Urinary bladder (tissue), 3 donors: ENCODE measurements at regions not wholly inside any gene's neighbourhood (a gene's known extent, or its start where the extent isn't known, plus 50 kb on each side); places are given as distances from the start of the nearest gene placed in this dataset.

Source experiments
- DNase-seq: peaks from one replicate; pipeline ENCODE4 v3.0.0-alpha.2; 2015; ENCODE audit errors: extremely low spot score
- H3K27ac ChIP-seq: one replicate; pipeline ENCODE4 v1.5.1; 2013; ENCODE audit warnings: low read depth, mild to moderate bottlenecking, moderate library complexity
- H3K36me3 ChIP-seq: one replicate; pipeline ENCODE4 v1.6.1; 2013; ENCODE audit warnings: mild to moderate bottlenecking, moderate library complexity; ENCODE audit not compliant: insufficient read depth
- H3K4me1 ChIP-seq: one replicate; pipeline ENCODE4 v1.6.1; 2013; ENCODE audit warnings: mild to moderate bottlenecking, moderate library complexity; ENCODE audit not compliant: insufficient read depth
- H3K4me3 ChIP-seq: one replicate; pipeline ENCODE4 v1.5.1; 2013; ENCODE audit warnings: low read depth, low read length
- WGBS: extraction: QIAGEN DNeasy Blood & Tissue Kit; methylation state at CpG from one replicate; pipeline ENCODE4 v1.1.7; 2013; 5-methylcytosine and 5-hydroxymethylcytosine counted together
- donor health status: healthy with polysubstance abuse.
- donor health status: healthy.

DNA sequence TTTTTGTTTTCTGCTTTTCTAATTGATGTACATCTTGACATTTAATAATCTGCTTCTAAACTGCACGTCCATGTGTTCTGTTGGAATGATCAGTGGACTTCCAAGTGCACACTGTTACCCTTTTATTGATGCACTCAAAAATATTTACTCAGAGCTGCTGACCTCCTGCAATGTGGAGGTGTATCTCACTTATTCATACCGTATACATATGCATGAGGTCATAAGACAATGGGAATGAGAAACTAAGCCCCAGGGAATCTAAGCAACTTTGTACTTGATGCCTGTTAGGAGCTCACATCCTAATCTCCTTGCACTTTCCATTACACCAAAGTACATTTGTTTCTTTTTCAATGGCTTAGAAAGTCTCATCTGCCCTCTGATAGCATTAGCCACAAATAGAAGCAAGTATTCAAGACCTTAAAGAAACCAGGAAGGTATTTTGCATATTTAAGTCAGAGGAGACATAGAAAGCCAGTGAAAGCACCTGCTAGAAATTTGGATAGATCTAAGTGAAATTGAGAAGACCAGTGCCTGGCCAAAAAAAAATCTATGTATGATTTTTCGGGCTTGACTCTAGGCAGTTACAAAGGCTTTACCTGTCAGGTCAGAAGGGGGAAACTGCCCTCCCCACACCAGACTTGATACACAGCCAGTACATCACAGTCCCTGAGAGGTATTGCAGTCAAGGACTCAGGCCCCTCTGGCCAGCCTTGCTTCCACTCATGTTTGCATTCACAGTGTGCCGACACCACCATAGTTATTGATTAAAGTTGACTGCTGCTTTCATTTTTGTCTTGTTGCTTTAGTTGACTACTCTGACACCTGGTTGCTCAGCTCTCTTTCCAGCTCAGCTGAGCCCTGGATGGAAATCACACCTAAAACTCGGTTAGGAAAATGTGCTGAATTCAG, 391.7 kb upstream of the CYRIA start:
- H3K4me1 ChIP-seq = no peaks in the 10 kb centered on the region
- WGBS = 73% methylated on average over 5 of the region's 5 CpGs
- H3K4me3 ChIP-seq = no peak overlapping the region
- H3K36me3 ChIP-seq = no peaks in the 10 kb centered on the region
- no peak for DNase-seq
- no peak overlapping the region for H3K27ac ChIP-seq

DNA sequence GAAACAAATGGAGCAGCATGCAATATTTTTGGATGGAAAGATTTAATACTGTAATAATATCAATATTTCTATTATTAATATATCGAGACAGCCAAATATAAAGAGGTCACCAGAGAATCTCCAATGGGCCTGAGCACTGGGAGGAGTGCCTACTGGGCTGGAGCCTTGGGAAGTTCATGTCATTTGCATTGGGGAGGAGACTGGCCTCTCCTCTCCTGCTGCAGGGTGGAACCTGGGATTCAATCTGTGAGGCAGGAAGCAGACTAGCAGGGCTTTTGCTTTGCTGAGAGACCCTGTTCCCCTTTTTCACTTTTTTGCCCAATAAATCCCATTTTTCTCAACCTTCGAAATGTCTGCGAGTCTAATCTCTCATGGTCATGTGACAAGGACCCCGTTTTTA, 390.6 kb upstream of the CYRIA start:
- Histone ChIP-seq H3K36me3 (no peaks in the 10 kb centered on the region), H3K4me3 (no peak overlapping the region), H3K4me1 (no peaks in the 10 kb centered on the region), H3K27ac (no peak overlapping the region)
- no peak for DNase-seq
- 82% methylated on average over 4 of the region's 4 CpGs for WGBS

DNA sequence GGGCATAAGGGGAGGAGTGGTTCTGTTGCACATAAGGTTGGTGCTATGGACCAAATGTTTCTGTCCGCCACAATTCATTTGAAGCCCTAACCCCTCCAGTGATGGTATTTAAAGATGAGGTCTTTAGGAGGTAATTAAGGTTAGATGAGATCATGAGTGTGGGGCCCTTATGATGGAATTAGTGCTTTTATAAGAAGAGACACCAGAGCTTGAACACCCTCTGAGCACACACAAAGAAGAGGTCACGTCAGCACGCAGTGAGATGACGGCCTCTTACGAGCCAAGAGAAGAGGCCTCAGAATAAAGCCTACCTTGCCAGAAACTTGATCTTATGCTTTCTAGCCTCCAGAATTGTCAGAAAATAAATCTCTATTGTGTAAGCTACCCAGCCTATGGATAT, 386.4 kb upstream of the CYRIA start:
- 93% methylated on average over 5 of the region's 5 CpGs for WGBS
- H3K36me3 ChIP-seq = no peaks in the 10 kb centered on the region

DNA sequence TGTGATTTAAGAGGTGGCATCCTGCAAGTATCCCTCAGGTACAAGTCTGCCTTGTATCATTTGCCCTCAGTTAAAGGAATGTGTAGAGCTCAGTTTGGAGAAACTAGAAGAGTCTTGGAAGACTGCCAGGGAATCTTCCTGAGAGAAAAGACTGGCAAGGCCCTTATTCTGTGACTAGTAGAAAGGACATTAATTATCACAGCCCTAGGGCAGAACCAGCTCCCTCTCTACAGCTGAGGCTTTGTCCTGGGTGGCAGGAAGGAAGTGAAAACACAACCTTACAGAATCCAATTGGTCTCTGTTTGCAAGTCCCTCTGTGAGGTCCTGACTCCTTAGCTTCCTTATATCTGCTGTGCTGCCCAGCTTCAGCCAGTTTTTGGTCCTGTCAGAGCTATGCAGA, 385.9 kb upstream of the CYRIA start:
- Histone ChIP-seq H3K4me1 (no peaks in the 10 kb centered on the region), H3K36me3 (no peaks in the 10 kb centered on the region), H3K4me3 (no peak overlapping the region), H3K27ac (no peak overlapping the region)
- no peak for DNase-seq

More for the DNA sequence above, 386.4 kb upstream of the CYRIA start:
- no peak overlapping the region for H3K27ac ChIP-seq
- no peak for DNase-seq
- H3K4me3 ChIP-seq = no peak overlapping the region
- no peaks in the 10 kb centered on the region for H3K4me1 ChIP-seq

DNA sequence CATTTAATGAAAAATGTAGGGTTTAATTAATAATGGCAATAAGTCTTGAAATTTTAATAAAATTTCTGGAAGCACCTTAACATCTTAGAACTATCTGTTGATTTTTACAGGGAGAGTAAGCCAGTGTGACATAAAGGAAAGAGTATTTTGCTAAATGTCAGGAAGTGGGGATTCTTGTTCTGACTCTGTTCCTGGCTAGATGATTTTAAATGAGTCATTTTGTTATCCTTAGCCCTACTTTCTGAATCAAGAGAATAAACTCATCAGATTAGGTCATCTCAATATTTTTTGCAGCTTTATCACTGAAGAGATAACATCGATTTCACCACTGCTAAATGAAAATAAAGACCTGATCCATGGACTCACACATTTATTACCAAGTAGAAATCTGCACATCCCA, 377.5 kb upstream of the CYRIA start:
- H3K36me3 ChIP-seq = no peaks in the 10 kb centered on the region
- no peak overlapping the region for H3K27ac ChIP-seq
- no peak for DNase-seq
- WGBS = 34% methylated on average over 1 of the region's 1 CpG
- no peaks in the 10 kb centered on the region for H3K4me1 ChIP-seq
- H3K4me3 ChIP-seq = no peak overlapping the region

DNA sequence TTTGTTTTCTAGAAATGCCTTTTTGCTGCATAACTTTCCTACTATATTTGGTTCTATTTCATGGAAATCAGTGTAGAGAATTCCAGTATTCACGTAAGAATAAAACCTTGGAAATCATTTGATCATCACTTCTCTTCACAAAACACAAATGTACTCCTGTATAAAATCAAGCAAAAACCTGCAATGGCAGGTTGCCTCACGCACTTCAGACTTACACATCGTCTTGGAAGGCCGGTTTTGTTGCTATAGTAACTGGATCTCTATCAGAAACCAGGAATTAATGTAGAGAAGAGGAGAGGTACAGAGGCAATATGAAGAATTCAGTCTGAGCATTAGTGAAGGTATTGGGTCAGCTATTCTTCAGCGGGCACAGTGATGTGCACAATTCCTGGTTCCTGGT, 370.7 kb upstream of the CYRIA start:
- WGBS = 82% methylated on average over 5 of the region's 5 CpGs
- Histone ChIP-seq H3K27ac (no peak overlapping the region), H3K36me3 (no peaks in the 10 kb centered on the region), H3K4me3 (no peak overlapping the region), H3K4me1 (no peaks in the 10 kb centered on the region)
- DNase-seq = no peak

DNA sequence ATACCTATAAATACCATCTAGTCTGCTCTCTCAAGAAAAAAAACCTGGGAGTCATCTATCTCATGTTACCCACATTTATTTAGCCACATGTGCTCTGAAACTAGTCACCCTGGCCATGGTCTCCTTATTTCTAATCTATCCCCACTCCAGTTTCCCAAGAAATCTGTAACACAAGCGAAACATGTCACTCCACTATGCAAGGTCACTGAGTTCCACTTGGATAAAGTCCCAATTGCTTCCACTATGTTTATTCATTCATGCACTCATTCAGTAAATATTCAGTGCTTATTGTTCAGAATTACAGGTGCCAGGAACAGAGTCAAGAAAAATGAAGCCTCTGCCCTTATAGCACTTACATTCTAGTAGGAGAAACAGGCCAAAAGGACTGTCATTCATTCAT, 369.4 kb upstream of the CYRIA start:
- 73% methylated on average over 1 of the region's 1 CpG for WGBS
- Histone ChIP-seq H3K4me1 (no peaks in the 10 kb centered on the region), H3K4me3 (no peak overlapping the region), H3K36me3 (no peaks in the 10 kb centered on the region), H3K27ac (no peak overlapping the region)
- DNase-seq = no peak

DNA sequence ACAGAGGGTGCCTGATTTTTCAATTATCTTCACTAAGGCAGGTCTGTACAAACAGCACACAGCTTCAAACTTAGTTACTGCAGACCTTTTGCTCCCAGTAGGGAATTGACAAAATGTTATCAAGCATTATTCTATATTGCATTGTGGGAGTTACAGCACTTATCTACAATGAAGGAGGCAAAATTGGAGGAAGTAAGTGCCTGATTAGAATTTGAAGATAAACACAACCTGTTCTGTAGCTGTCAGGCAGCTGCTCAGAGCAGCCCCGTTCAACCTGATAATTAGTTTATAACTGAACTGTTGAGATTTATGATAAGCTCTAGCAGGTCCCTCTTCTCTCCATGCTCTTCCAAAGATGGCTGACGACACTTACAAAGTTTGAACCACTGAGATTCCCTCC, 364.4 kb upstream of the CYRIA start:
- WGBS = 43% methylated on average over 2 of the region's 2 CpGs
- H3K4me3 ChIP-seq = no peak overlapping the region
- no peak for DNase-seq
- H3K36me3 ChIP-seq = no peaks in the 10 kb centered on the region
- H3K27ac ChIP-seq = no peak overlapping the region
- no peaks in the 10 kb centered on the region for H3K4me1 ChIP-seq

DNA sequence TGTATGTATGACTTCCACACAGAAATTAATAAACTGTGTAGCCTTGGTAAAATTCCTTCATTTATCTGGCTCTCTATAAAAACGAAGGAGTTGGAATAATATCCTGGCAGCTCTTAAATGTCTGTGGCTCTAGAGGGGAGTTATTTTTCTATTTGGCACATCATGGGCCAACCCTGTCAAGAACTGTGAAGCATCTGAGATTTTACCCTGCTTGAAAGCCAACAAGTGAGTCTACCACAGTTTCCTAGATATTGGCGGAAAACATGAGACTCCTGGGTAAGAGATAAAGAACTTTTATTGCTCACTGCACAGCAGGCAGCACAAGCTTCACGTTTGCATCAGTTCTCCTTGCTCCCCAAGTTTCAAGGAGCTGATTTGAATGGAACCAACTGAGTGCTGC, 346.7 kb upstream of the CYRIA start:
- no peaks in the 10 kb centered on the region for H3K4me1 ChIP-seq
- H3K27ac ChIP-seq = no peak overlapping the region
- H3K4me3 ChIP-seq = no peak overlapping the region
- WGBS = 29% methylated on average over 3 of the region's 3 CpGs
- no peak for DNase-seq
- no peaks in the 10 kb centered on the region for H3K36me3 ChIP-seq

DNA sequence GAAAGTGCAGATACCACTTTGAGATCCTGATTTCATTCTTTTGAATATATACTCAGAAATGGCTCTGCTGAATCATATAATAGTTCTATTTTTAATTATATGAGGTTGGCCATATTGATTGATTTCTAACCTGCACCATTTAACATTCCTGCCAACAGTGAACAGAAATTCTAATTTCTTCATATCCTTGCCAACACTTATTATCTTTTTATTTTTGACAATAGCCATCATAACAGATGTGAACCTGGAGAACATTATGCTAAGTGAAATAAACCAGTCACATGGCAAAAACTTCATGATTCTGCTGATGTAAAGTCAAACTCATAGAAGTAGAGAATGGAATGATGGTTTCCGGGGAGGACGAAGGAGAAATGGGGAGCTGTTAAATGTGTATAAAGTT, 344.5 kb upstream of the CYRIA start:
- Histone ChIP-seq H3K4me3 (no peak overlapping the region), H3K4me1 (no peaks in the 10 kb centered on the region), H3K36me3 (no peaks in the 10 kb centered on the region), H3K27ac (no peak overlapping the region)
- DNase-seq = no peak
- 90% methylated on average over 2 of the region's 2 CpGs for WGBS

DNA sequence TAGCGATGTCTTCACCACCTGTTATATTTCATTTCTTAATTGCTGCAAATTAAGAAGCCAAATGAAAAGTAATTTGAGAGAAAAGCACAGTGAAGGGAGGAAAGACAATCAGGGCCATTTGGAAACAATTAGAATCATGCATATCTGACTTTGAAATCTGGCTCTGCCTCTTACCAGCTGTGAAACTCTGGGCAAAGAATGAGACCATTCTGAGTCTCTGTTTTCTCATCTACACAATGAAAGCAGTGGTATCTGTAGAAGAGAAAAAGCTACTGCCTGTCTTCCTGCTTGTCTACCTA, 334.5 kb upstream of the CYRIA start:
- Histone ChIP-seq H3K27ac (no peak overlapping the region), H3K4me1 (no peaks in the 10 kb centered on the region), H3K36me3 (no peaks in the 10 kb centered on the region), H3K4me3 (no peak overlapping the region)
- no peak for DNase-seq
- 60% methylated on average over 1 of the region's 1 CpG for WGBS

DNA sequence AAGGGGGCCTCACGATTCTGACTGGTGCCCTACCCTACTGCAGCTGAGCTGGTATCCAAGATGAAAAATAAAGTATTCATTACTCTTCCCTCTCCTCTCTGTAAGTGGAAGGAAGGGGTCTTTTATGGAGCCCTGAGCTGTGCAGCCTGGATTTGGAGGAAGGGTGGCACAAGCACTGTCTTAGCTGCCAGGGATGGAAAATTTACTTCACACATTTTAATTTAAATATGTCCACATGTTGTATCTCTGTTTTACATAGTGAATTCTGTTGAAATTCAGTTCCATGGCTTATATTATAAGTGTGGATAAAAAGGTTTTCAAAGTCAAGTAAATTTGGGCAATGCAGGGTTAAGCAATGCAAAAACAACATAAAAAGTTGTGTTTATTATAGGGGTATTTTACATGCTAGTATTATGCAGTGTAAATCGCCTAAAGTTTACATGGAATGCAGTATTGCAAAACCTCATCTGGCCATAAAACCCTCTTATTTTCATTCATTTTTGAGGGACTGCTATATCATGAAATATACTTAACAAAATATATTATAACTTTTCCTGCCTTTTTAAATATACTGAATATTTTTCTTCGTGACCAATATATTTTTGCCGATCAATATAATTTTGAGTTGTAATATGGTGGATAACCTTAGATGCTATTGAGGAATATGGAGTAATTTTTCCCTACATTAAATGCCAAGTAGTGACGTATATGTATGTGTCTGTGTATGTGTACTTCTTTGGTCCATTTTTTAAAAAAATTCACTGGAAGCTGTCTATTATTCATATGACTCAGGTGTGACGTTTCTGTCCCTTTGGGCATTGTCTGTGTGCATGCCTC, 333.9 kb upstream of the CYRIA start:
- no peaks in the 10 kb centered on the region for H3K4me1 ChIP-seq
- 67% methylated on average over 6 of the region's 6 CpGs for WGBS

DNA sequence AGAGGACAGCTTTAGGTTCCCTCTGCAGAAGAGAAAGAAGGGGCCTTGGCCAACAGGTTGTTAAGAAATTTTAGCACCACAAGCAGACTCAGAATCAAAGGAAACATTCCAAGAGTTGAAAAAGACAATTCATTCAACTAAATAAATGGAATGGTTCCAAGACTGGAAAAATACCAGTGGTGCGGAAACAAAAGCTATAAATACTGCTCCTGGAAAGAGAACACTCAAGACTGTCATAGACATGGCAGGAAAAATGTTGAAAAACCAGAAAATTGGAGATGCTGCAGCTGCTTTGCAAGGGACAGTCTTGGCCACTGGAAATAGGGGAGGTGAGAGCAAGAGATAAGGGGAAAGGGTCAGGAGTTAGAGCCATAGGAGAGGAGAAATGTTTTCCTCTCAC, 312.7 kb upstream of the CYRIA start:
- Histone ChIP-seq H3K36me3 (no peaks in the 10 kb centered on the region), H3K4me1 (no peaks in the 10 kb centered on the region), H3K27ac (no peak overlapping the region), H3K4me3 (no peak overlapping the region)
- WGBS = 19% methylated on average over 1 of the region's 1 CpG
- DNase-seq = peak; percentile 21

More for the DNA sequence above, 333.9 kb upstream of the CYRIA start:
- Histone ChIP-seq H3K4me3 (no peak overlapping the region), H3K27ac (no peak overlapping the region), H3K36me3 (no peaks in the 10 kb centered on the region)
- DNase-seq = no peak

DNA sequence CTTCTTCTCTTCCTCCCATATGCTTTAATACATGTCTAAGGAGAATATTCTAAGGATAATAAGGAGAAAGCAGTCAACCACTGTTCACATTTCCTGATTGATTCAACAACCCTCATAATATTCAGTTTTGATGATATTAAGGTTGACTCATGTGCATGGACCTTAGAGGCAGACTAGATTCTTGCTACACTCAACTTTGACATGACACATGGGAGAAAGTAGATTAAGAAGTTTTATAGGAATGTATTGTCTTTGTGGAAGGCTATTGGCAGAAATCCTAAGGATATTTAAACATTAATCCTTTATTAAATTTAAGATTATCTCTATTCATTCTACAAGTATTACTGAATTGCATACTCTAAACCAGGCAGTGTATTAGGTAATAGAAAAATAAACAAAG, 309.1 kb upstream of the CYRIA start:
- Histone ChIP-seq H3K4me3 (no peak overlapping the region), H3K36me3 (no peaks in the 10 kb centered on the region), H3K27ac (no peak overlapping the region), H3K4me1 (no peaks in the 10 kb centered on the region)
- no peak for DNase-seq
